SJSA1 (cell line): ENCODE measurements at regions not wholly inside any gene's neighbourhood (a gene's known extent, or its start where the extent isn't known, plus 50 kb on each side); places are given as distances from the start of the nearest gene placed in this dataset.
"Not testable (repeated sequence)": the region's sequence is repeated elsewhere in the genome, so short reads cannot be mapped to it uniquely, and the experiment has no call there.

Source experiments
- DNase-seq, 2 experiments: peaks; one replicate each; pipeline ENCODE4 v3.0.0-alpha.2; 2015 to 2020; ENCODE audit warnings: low spot score in 2 of 2, low read depth in 1 of 2
- H3K27ac ChIP-seq: fragments of 250-450 bp; sonication (Bioruptor Pico); 2 replicates; pipeline ENCODE4 v1.5.1; 2020; ENCODE audit warnings: mild to moderate bottlenecking, moderate library complexity
- H3K27me3 ChIP-seq: fragments of 250-450 bp; sonication (Bioruptor Pico); replicated peaks from 2 replicates; pipeline ENCODE4 v1.5.1; 2020; ENCODE audit warnings: mild to moderate bottlenecking, moderate library complexity
- H3K36me3 ChIP-seq: fragments of 250-450 bp; sonication (Bioruptor Pico); 2 replicates; pipeline ENCODE4 v1.5.1; 2020; ENCODE audit warnings: mild to moderate bottlenecking
- H3K4me1 ChIP-seq: fragments of 250-450 bp; sonication (Bioruptor Pico); replicated peaks from 2 replicates; pipeline ENCODE4 v1.6.1; 2021; ENCODE audit warnings: mild to moderate bottlenecking
- H3K4me3 ChIP-seq: fragments of 250-450 bp; sonication (Bioruptor Pico); 2 replicates; pipeline ENCODE4 v1.5.1; 2020; ENCODE audit warnings: mild to moderate bottlenecking
- H3K9me3 ChIP-seq: fragments of 250-450 bp; sonication (Bioruptor Pico); replicated peaks from 2 replicates; pipeline ENCODE4 v1.5.1; 2020; ENCODE audit warnings: mild to moderate bottlenecking

- H3K4me3 ChIP-seq, result peak overlapping the region; percentile 12
- H3K36me3 ChIP-seq, result no peaks in the 10 kb centered on the region
- no peaks in the 10 kb centered on the region for H3K27me3 ChIP-seq
- peak overlapping the region; percentile 83 for H3K27ac ChIP-seq
- no peaks in the 10 kb centered on the region for H3K9me3 ChIP-seq
- peaks cover 58% of the 10 kb centered on the region for H3K4me1 ChIP-seq
- DNase-seq, result peak in 1 of 2 experiments; percentile 39
Observed at GRCh38 chr20:53738945-53739798, 145.5 kb upstream of the ZNF217 start.

GRCh38 chr20:53738039-53738944 lies 144.7 kb upstream of the ZNF217 start:
- no peaks in the 10 kb centered on the region for H3K36me3 ChIP-seq
- H3K4me1 ChIP-seq, result peaks cover 58% of the 10 kb centered on the region
- no peaks in the 10 kb centered on the region for H3K27me3 ChIP-seq
- H3K9me3 ChIP-seq, result no peaks in the 10 kb centered on the region
- peak overlapping the region; percentile 83 for H3K27ac ChIP-seq
- peak; percentile 67 to 77 for DNase-seq
- H3K4me3 ChIP-seq, result peak overlapping the region; percentile 12

GRCh38 chr20:53737396-53738038 lies 143.9 kb upstream of the ZNF217 start:
- H3K27me3 ChIP-seq, result no peaks in the 10 kb centered on the region
- H3K27ac ChIP-seq, result peak overlapping the region; percentile 83
- no peaks in the 10 kb centered on the region for H3K9me3 ChIP-seq
- H3K4me1 ChIP-seq, result peaks cover 58% of the 10 kb centered on the region
- DNase-seq, result no peak
- no peak overlapping the region for H3K4me3 ChIP-seq
- no peaks in the 10 kb centered on the region for H3K36me3 ChIP-seq

GRCh38 chr20:53736757-53737395 lies 143.2 kb upstream of the ZNF217 start:
- H3K4me1 ChIP-seq, result peaks cover 58% of the 10 kb centered on the region
- no peaks in the 10 kb centered on the region for H3K36me3 ChIP-seq
- H3K27ac ChIP-seq, result peak overlapping the region; percentile 83
- no peaks in the 10 kb centered on the region for H3K27me3 ChIP-seq
- H3K9me3 ChIP-seq, result no peaks in the 10 kb centered on the region
- DNase-seq, result peak in 1 of 2 experiments; percentile 42
- H3K4me3 ChIP-seq, result no peak overlapping the region

- Histone ChIP-seq H3K36me3 (no peaks in the 10 kb centered on the region), H3K4me3 (no peak overlapping the region), H3K9me3 (no peaks in the 10 kb centered on the region), H3K4me1 (peaks cover 57% of the 10 kb centered on the region), H3K27me3 (no peaks in the 10 kb centered on the region), H3K27ac (peak overlapping the region; percentile 83)
- DNase-seq, result peak in 1 of 2 experiments; percentile 10
Observed at GRCh38 chr20:53736122-53736756, 142.6 kb upstream of the ZNF217 start.

GRCh38 chr20:53735536-53736050 lies 142.0 kb upstream of the ZNF217 start:
- Histone ChIP-seq H3K36me3 (no peaks in the 10 kb centered on the region), H3K27ac (0 out of 2 replicates have a peak overlapping the region, but pooled peaks have one; percentile 83), H3K4me1 (peaks cover 51% of the 10 kb centered on the region), H3K4me3 (no peak overlapping the region), H3K27me3 (no peaks in the 10 kb centered on the region), H3K9me3 (no peaks in the 10 kb centered on the region)
- peak; percentile 54 to 57 for DNase-seq

- DNase-seq, result no peak
- Histone ChIP-seq H3K4me1 (peaks cover 36% of the 10 kb centered on the region), H3K27ac (no peak overlapping the region), H3K4me3 (no peak overlapping the region), H3K9me3 (no peaks in the 10 kb centered on the region), H3K27me3 (no peaks in the 10 kb centered on the region), H3K36me3 (no peaks in the 10 kb centered on the region)
Observed at GRCh38 chr20:53734006-53734688, 140.5 kb upstream of the ZNF217 start.

- H3K27ac ChIP-seq, result no peak overlapping the region
- peaks cover 17% of the 10 kb centered on the region for H3K4me1 ChIP-seq
- H3K9me3 ChIP-seq, result no peaks in the 10 kb centered on the region
- H3K4me3 ChIP-seq, result no peak overlapping the region
- no peaks in the 10 kb centered on the region for H3K36me3 ChIP-seq
- no peak for DNase-seq
- no peaks in the 10 kb centered on the region for H3K27me3 ChIP-seq
Observed at GRCh38 chr20:53731595-53731994, 138.0 kb upstream of the ZNF217 start.

- H3K27ac ChIP-seq, result no peak overlapping the region
- no peaks in the 10 kb centered on the region for H3K36me3 ChIP-seq
- H3K27me3 ChIP-seq, result no peaks in the 10 kb centered on the region
- H3K4me3 ChIP-seq, result no peak overlapping the region
- H3K9me3 ChIP-seq, result no peaks in the 10 kb centered on the region
- H3K4me1 ChIP-seq, result no peaks in the 10 kb centered on the region
- DNase-seq, result no peak
Observed at GRCh38 chr20:53728359-53728758, 134.7 kb upstream of the ZNF217 start.

GRCh38 chr20:53727239-53727638 lies 133.6 kb upstream of the ZNF217 start:
- not testable (repeated sequence) for H3K4me3 ChIP-seq, H3K9me3 ChIP-seq, H3K36me3 ChIP-seq, H3K27ac ChIP-seq, H3K4me1 ChIP-seq, H3K27me3 ChIP-seq, DNase-seq

GRCh38 chr20:53725575-53725970 lies 131.9 kb upstream of the ZNF217 start:
- no peak overlapping the region for H3K27ac ChIP-seq
- no peaks in the 10 kb centered on the region for H3K9me3 ChIP-seq
- DNase-seq, result no peak
- H3K36me3 ChIP-seq, result no peaks in the 10 kb centered on the region
- H3K27me3 ChIP-seq, result no peaks in the 10 kb centered on the region
- H3K4me3 ChIP-seq, result no peak overlapping the region
- H3K4me1 ChIP-seq, result peaks cover 9% of the 10 kb centered on the region

GRCh38 chr20:53723621-53724020 lies 130.0 kb upstream of the ZNF217 start:
- Histone ChIP-seq H3K4me3 (no peak overlapping the region), H3K9me3 (no peaks in the 10 kb centered on the region), H3K27me3 (no peaks in the 10 kb centered on the region), H3K4me1 (peaks cover 9% of the 10 kb centered on the region), H3K36me3 (no peaks in the 10 kb centered on the region), H3K27ac (no peak overlapping the region)
- no peak for DNase-seq
